HG02571 (cell line): ENCODE measurements at regions not wholly inside any gene's neighbourhood (a gene's known extent, or its start where the extent isn't known, plus 50 kb on each side); places are given as distances from the start of the nearest gene placed in this dataset.

Experiments used
- ATAC-seq: cut with Tn5 transposase; IDR thresholded peaks from one replicate; pipeline ENCODE4 v1.9.1; 2021; ENCODE audit warnings: mild to moderate bottlenecking, moderate library complexity; ENCODE audit not compliant: unreplicated experiment

- no peak for ATAC-seq
Observed at GRCh38 chr2:22992441-22992840, 392.5 kb upstream of the KLHL29 start.

- no peak for ATAC-seq
Observed at GRCh38 chr2:22993250-22993649, 391.7 kb upstream of the KLHL29 start.

- ATAC-seq: no peak
Observed at GRCh38 chr2:22995576-22995975, 389.4 kb upstream of the KLHL29 start.

GRCh38 chr2:22996911-22997310 lies 388.1 kb upstream of the KLHL29 start:
- no peak for ATAC-seq

- no peak for ATAC-seq
Observed at GRCh38 chr2:22998359-22998758, 386.6 kb upstream of the KLHL29 start.

GRCh38 chr2:22999951-23000350 lies 385.0 kb upstream of the KLHL29 start:
- no peak for ATAC-seq

GRCh38 chr2:23002234-23002633 lies 382.7 kb upstream of the KLHL29 start:
- no peak for ATAC-seq

- no peak for ATAC-seq
Observed at GRCh38 chr2:23005469-23005868, 379.5 kb upstream of the KLHL29 start.

GRCh38 chr2:23007631-23008235 lies 377.2 kb upstream of the KLHL29 start:
- no peak for ATAC-seq

- ATAC-seq: no peak
Observed at GRCh38 chr2:23008440-23008839, 376.5 kb upstream of the KLHL29 start.

GRCh38 chr2:23008951-23009350 lies 376.0 kb upstream of the KLHL29 start:
- no peak for ATAC-seq

GRCh38 chr2:23009545-23010149 lies 375.3 kb upstream of the KLHL29 start:
- ATAC-seq: no peak

GRCh38 chr2:23012499-23012898 lies 372.5 kb upstream of the KLHL29 start:
- ATAC-seq: no peak

GRCh38 chr2:23015651-23016200 lies 369.3 kb upstream of the KLHL29 start:
- ATAC-seq: no peak

GRCh38 chr2:23019476-23019875 lies 365.5 kb upstream of the KLHL29 start:
- no peak for ATAC-seq

GRCh38 chr2:23020659-23021058 lies 364.3 kb upstream of the KLHL29 start:
- ATAC-seq: no peak

- ATAC-seq: no peak
Observed at GRCh38 chr2:23021311-23022120, 363.5 kb upstream of the KLHL29 start.

- no peak for ATAC-seq
Observed at GRCh38 chr2:23023722-23024121, 361.3 kb upstream of the KLHL29 start.

- ATAC-seq: no peak
Observed at GRCh38 chr2:23026671-23027070, 358.3 kb upstream of the KLHL29 start.

- no peak for ATAC-seq
Observed at GRCh38 chr2:23027396-23027795, 357.6 kb upstream of the KLHL29 start.

- no peak for ATAC-seq
Observed at GRCh38 chr2:23028106-23028505, 356.9 kb upstream of the KLHL29 start.

- ATAC-seq: no peak
Observed at GRCh38 chr2:23029111-23029510, 355.9 kb upstream of the KLHL29 start.
